Central memory CD4-positive, alpha-beta T cell (primary cell): ENCODE measurements at regions not wholly inside any gene's neighbourhood (a gene's known extent, or its start where the extent isn't known, plus 50 kb on each side); places are given as distances from the start of the nearest gene placed in this dataset.

Source experiments
- DNase-seq: peaks from one replicate; pipeline ENCODE4 v3.0.0; 2022

DNA sequence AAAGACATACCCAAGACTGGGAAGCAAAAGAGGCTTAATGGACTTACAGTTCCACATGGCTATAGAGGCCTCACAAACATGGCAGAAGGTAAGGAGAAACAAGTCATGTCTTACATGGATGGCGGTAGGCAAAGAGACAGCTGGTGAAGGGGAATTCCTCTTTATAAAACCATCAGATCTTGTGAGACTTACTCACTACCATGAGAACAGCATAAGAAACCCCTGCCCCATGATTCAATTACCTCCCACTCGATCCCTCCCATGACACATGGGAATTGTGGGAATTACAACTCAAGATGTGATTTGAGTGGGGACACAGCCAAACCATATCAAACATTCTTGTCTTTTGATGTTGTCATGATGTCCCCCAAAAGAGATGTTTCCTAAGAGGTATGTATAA lies 103.3 kb downstream of the DUSP10 start:
- no peak for DNase-seq

DNA sequence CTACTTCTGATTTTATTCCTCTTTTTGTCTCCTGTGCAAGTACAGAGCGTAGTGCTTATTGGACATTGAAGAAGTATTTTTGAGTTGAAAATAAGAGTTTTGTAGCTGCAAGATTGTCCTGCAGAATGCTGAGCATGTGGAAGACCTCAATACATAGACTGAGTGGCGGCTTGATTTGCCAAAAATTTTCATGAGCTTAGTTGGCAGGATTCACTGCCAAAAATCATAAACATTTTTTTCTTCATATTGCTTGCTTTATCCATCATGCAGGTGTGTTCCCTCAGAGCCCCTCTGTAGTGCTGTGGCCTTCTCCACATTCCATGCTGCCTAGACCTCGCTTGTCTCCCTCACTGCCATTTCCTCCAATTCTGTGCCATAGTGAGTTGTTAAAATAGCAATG lies 100.1 kb downstream of the DUSP10 start:
- no peak for DNase-seq

DNA sequence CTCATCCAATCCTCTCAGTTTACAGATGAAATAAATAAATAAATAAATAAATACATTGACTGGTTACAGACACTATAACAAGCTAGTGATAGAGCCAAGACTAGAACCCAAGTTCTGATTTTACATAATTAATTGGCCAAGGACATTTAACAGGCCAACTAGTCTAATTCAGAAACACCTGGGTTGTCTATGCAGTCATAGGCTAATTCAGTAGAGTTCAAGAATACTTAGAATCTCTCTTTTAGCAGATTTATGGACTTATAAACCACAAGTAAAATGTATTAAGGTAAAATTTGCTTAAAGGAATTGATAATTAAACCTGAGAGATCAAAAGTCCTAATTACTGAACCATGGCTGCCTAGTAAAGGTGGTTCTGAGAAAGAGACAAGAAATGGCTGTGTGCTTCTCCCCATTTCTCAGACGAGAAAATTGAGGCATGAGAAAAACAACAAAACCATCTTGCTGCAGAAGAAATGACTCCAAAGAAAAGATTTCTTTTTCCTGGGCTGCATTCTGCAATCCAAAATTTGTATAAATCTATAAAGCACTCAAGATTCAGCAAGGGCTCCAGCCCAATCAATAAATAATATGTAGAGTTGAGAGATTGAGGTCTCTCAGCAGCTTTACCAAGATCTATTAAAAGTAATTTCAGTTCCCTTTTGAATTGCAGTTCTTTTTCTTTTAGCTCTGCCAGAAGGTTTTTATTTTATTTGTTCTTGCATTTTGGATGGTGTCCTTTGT lies 98.3 kb downstream of the DUSP10 start:
- DNase-seq: no peak

DNA sequence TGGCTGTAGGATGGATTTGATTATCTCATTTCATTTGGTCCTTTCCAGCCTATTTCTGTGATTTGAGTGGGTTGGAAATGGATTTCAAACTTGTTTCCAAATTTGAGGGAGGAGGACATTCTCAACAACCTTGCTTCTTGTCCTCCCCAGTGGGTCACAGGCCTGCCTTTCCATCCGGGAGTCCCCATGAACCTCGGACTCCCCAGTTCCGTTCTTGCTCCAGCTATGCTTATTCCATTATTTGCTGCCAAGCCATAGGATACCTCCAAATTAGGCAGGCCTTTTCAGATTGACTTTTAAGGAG lies 97.8 kb downstream of the DUSP10 start:
- no peak for DNase-seq

DNA sequence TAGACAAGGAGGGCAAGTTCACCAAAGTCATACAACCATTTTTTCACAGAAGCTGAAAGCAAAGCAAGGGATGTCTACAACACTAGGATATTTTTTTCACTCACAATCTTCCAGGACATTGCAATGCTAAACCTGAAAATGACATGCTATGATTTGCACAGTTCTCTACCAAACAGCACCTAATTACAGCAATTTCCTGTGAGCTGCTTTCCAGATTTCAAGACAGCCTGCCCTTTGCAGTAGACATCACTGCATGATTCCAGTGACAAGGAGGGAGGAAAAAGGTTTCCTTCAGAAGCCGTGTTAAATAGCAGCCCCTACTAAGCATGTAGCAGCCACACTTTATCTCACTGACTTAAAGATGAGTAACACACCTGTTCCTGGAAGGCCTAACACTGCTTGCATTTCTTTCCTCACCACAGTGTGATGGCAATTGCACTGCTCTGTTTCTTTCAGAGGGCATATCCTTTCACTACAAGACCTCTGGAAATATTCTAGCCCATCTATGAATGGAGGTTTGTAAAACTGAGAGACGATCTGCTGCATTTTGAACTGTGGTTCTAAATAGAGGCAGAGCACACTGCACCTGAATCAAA lies 97.1 kb downstream of the DUSP10 start:
- DNase-seq: no peak

DNA sequence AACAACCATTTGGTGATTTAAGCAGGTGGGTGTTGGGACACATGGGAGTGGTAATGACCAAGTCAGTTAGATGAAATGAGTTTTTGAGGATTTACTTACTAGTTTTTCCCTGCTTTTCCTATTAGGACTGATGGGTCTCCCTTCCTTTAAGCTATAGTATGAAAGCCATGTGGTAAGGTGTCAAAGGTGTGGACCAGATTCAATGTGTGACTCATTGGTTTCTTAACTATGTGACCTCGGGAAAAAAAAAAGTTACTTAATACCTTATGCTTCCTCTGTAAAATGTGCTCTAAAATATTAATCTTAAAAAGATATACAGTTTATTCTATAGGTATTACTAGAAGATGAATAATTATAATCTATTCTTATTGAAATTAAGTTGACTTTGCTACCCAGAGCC lies 93.7 kb downstream of the DUSP10 start:
- no peak for DNase-seq
